Heart left ventricle (tissue), 13 donors: ENCODE measurements at regions not wholly inside any gene's neighbourhood (a gene's known extent, or its start where the extent isn't known, plus 50 kb on each side); places are given as distances from the start of the nearest gene placed in this dataset.

Experiments
- CTCF ChIP-seq, 12 donors: fragments of 200-600 bp; sonication (generic) in 4 of 12; IDR thresholded peaks; one replicate each; pipeline versions ENCODE4 v1.5.0 to v1.8.0; 2018 to 2022; ENCODE audit warnings: antibody characterized with exemption in 12 of 12, mild to moderate bottlenecking in 5 of 12
- POLR2A ChIP-seq, 2 donors: fragments of 450-650 bp; IDR thresholded peaks; one replicate each; pipeline ENCODE4 v1.6.1; 2017; ENCODE audit warnings: antibody characterized with exemption in 2 of 2, mild to moderate bottlenecking in 2 of 2, moderate library complexity in 2 of 2
- donor health status: ischemic (EF 13 %, LVEDD 7.1; RV severe dilation, severe dysfunction).
- donor health status: DM: no; HTN: yes; CAD: no.
- donor health status: DM: no; HTN: no; CAD: no.
- donor health status: ischemic (EF 25% LVEDD 6.9; RV normal size, moderate dysfunction).
- donor health status: ischemic (EF 25% LVEDD 5.7; RV mildly dilated, moderate dysfunction).
- donor health status: ischemic (EF 35%, LVEDD 5.7; RV mildly dilated, moderate dysfunction).
- donor health status: nonischemic (EF 11% LVEDD 7.7; RV severe dilation, severe dysfunction).
- donor health status: DM: yes; HTN: yes; CAD: no.
- donor health status: PGD.
- donor health status: ischemic (EF 29% LVEDD 5.4; RV normal size, mild dysfunction).
- donor health status: nonischemic (EF 23%, LVEDD 6.1; RV moderate dilation, normal function).

DNA sequence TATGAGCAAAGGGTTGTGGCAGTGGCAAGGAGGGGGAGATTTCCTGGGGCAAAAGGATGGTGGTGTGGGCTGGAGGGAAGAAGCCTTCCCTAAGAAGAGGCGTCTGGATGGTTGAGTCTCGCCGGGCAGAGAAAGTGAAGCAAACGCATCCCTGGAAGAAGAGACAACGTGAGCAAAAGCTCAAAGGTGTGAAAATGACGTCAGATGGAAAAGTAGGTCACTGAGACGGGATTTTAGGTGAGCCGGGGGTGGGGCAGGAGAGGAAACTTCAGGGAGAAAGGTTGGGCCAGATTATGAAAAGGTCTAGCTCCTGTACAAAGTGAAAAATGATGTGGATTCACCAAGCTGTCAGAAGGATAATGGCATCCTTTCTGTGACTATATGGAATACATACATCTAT lies 95.3 kb upstream of the KCNE2 start:
- TF ChIP-seq CTCF (IDR thresholded peaks at IDR 0.05) = no peak
- no peak for TF ChIP-seq POLR2A (IDR thresholded peaks at IDR 0.05)
